Caco-2 (cell line): ENCODE measurements at regions not wholly inside any gene's neighbourhood (a gene's known extent, or its start where the extent isn't known, plus 50 kb on each side); places are given as distances from the start of the nearest gene placed in this dataset.

Experiments
- BruUV-seq: library from RNA; stranded (reverse); fragments of 400-500 nt; replicated peaks from 2 replicates; lab custom pipeline; 2021; lab: Mats Ljungman, UMichigan
- CTCF ChIA-PET: fragments of 300-600 bp; sonication (Branson Sonifier 250); formaldehyde crosslinking; loops from one replicate; lab custom pipeline; 2022; ENCODE audit warnings: antibody characterized with exemption; lab: Charles Lee
- POLR2A ChIA-PET: fragments of 300-600 bp; sonication (Branson Sonifier 250); formaldehyde crosslinking; loops from one replicate; lab custom pipeline; 2022; ENCODE audit warnings: antibody characterized with exemption; lab: Charles Lee
- DNase-seq, 2 experiments: peaks; one replicate each; pipeline versions ENCODE4 v3.0.0 to v3.0.0-alpha.2; 2020 to 2022
- H3K27me3 ChIP-seq: replicated peaks from 2 replicates; pipeline ENCODE4 v1.6.0; 2011; ENCODE audit warnings: low read length; ENCODE audit not compliant: control insufficient read depth, insufficient read depth
- H3K36me3 ChIP-seq: 2 replicates; pipeline ENCODE4 v1.5.1; 2011; ENCODE audit warnings: low read length; ENCODE audit not compliant: control insufficient read depth, insufficient read depth
- H3K4me1 ChIP-seq: fragments of 250-450 bp; sonication (Bioruptor Pico); 2 replicates; pipeline ENCODE4 v1.5.1; 2020; ENCODE audit warnings: mild to moderate bottlenecking
- H3K4me3 ChIP-seq: 2 replicates; pipeline ENCODE4 v1.5.1; 2011; ENCODE audit warnings: low read depth, mild to moderate bottlenecking, control low read depth, low read length
- H3K9me3 ChIP-seq: fragments of 250-450 bp; sonication (Bioruptor Pico); 2 replicates; pipeline ENCODE4 v1.5.1; 2020; ENCODE audit warnings: mild to moderate bottlenecking, moderate library complexity
- H3K27ac Mint-ChIP-seq: one replicate; pipeline ENCODE4 v1.8.0; 2022; ENCODE audit warnings: mixed read lengths; ENCODE audit not compliant: unreplicated experiment
- H3K27me3 Mint-ChIP-seq: one replicate; pipeline ENCODE4 v1.8.0; 2022; ENCODE audit warnings: mixed read lengths; ENCODE audit not compliant: insufficient read depth, unreplicated experiment
- H3K36me3 Mint-ChIP-seq: one replicate; pipeline ENCODE4 v1.8.0; 2022; ENCODE audit warnings: mild to moderate bottlenecking, mixed read lengths; ENCODE audit not compliant: insufficient read depth, unreplicated experiment
- H3K4me1 Mint-ChIP-seq: one replicate; pipeline ENCODE4 v1.8.0; 2022; ENCODE audit warnings: low read depth, mixed read lengths; ENCODE audit not compliant: unreplicated experiment
- H3K4me3 Mint-ChIP-seq: one replicate; pipeline ENCODE4 v1.8.0; 2022; ENCODE audit warnings: mild to moderate bottlenecking, moderate library complexity, mixed read lengths; ENCODE audit not compliant: unreplicated experiment
- H3K9me3 Mint-ChIP-seq: one replicate; pipeline ENCODE4 v1.8.0; 2022; ENCODE audit warnings: mixed read lengths; ENCODE audit not compliant: unreplicated experiment
- CTCF ChIP-seq, 2 experiments: fragments of 200-600 bp in 1 of 2; IDR thresholded peaks; 1 replicate in 1 of 2; 2 replicates in 1 of 2; pipeline versions ENCODE4 v1.5.1 to v1.8.0; 2011 to 2022; ENCODE audit warnings: antibody characterized with exemption in 1 of 2, control low read depth in 1 of 2, inconsistent platforms in 1 of 2, low read depth in 1 of 2, low read length in 1 of 2, mild to moderate bottlenecking in 1 of 2, moderate library complexity in 1 of 2; ENCODE audit not compliant: insufficient read depth in 1 of 2, severe bottlenecking in 1 of 2, unreplicated experiment in 1 of 2
- intact Hi-C: fragments of 100-400 bp; cut with micrococcal nuclease; formaldehyde crosslinking; loops from one replicate; pipeline ENCODE4 v1.10.0; 2022; ENCODE audit not compliant: unreplicated experiment

GRCh38 chr7:131830681-131831080 lies 274.3 kb upstream of the PODXL start:
- CTCF ChIA-PET, result interaction anchor here (0.8 to 0.9 kb wide), 2 partner anchors 138 to 141 kb away, joined by 3 to 4 read pairs; no protein-coding TSS in a partner anchor
- Mint-ChIP-seq H3K27ac (no peak overlapping the region), H3K36me3 (no peaks in the 10 kb centered on the region), H3K4me3 (no peak overlapping the region), H3K9me3 (no peaks in the 10 kb centered on the region), H3K27me3 (peaks cover 13% of the 10 kb centered on the region), H3K4me1 (peaks cover 11% of the 10 kb centered on the region)
- TF ChIP-seq CTCF (IDR thresholded peaks at IDR 0.05; ENCODE audit: insufficient read depth in 1 of 2, low read depth in 1 of 2, low read length in 1 of 2, severe bottlenecking in 1 of 2, unreplicated experiment in 1 of 2), result no peak
- DNase-seq, result no peak
- Histone ChIP-seq H3K9me3 (no peaks in the 10 kb centered on the region), H3K36me3 (no peaks in the 10 kb centered on the region), H3K4me3 (no peak overlapping the region), H3K27me3 (no peaks in the 10 kb centered on the region), H3K4me1 (no peaks in the 10 kb centered on the region)
- BruUV-seq, result no TSS peak
- intact Hi-C loops, result no loop called here
- POLR2A ChIA-PET, result no interaction called here

DNA sequence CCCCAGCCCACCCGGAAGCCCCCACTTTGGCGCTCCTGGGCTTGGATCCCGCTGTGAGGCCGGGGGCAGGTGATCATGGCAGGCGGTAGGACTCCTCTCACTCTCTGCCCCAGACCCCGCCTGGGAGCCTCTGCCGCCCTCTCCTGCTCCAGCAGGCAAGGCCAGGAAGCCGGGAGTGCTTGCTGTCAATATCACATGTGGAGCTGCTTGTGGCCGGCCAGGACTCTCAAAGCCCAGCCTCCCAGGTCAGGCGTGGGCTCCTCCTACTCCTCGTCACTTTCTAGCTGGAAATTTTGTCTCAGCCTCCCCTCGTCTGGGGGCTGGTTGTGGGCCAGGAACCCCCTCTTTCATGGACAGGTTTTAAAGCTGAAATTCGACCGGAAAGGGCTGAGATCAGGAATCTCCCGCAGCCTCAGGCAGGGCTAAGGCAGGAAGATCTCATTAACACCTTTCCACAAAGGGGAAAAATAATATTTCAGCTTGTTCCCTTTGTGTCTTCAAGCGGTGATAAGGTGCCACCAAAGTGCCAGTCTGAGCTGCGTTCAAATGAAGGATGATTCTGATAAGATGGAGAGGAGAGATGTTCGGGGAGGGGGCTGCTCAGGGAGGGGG lies 273.6 kb upstream of the PODXL start:
- Mint-ChIP-seq H3K4me1 (peaks cover 11% of the 10 kb centered on the region), H3K27ac (no peak overlapping the region), H3K9me3 (no peaks in the 10 kb centered on the region), H3K4me3 (no peak overlapping the region), H3K36me3 (no peaks in the 10 kb centered on the region), H3K27me3 (peaks cover 13% of the 10 kb centered on the region)
- no peaks in the 10 kb centered on the region for H3K4me1 ChIP-seq
- CTCF ChIA-PET, result interaction anchor here (0.8 to 0.9 kb wide), 2 partner anchors 138 to 141 kb away, joined by 3 to 4 read pairs; no protein-coding TSS in a partner anchor
- no peaks in the 10 kb centered on the region for H3K27me3 ChIP-seq
- no peaks in the 10 kb centered on the region for H3K9me3 ChIP-seq
- intact Hi-C loops, result no loop called here
- H3K36me3 ChIP-seq, result no peaks in the 10 kb centered on the region
- BruUV-seq, result no TSS peak
- POLR2A ChIA-PET, result no interaction called here
- peak; percentile 35 to 58 for DNase-seq
- TF ChIP-seq CTCF (IDR thresholded peaks at IDR 0.05; ENCODE audit: insufficient read depth in 1 of 2, low read depth in 1 of 2, low read length in 1 of 2, severe bottlenecking in 1 of 2, unreplicated experiment in 1 of 2), result no peak
- no peak overlapping the region for H3K4me3 ChIP-seq

DNA sequence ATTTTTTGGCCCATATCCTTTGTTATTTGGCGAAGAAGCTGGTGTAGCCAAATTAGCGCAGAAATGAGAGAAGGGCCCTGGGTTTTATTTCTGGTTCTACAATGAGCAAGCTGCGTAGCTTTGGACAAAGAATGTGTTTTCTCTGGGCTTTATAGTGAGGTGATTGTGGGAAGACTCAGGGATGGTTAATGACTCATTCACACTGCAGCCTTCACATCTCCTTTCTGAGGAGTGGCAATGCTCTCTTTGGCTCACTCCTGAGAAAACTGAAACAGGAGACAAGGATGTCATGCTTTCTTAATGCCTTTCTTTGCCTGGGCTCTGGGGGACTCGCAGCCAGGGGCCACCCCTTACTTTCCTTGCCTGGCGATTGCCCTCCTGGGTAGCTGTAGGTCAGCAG lies 271.0 kb upstream of the PODXL start:
- Mint-ChIP-seq H3K27ac (peak overlapping the region; percentile 28), H3K4me1 (peaks cover 11% of the 10 kb centered on the region), H3K27me3 (peaks cover 13% of the 10 kb centered on the region), H3K36me3 (no peaks in the 10 kb centered on the region), H3K4me3 (no peak overlapping the region), H3K9me3 (no peaks in the 10 kb centered on the region)
- intact Hi-C loops, result no loop called here
- BruUV-seq, result no TSS peak
- H3K4me1 ChIP-seq, result no peaks in the 10 kb centered on the region
- no peaks in the 10 kb centered on the region for H3K9me3 ChIP-seq
- ChIA-PET POLR2A (interaction anchor here (0.6 kb wide), 1 partner anchor 53 kb away, joined by 3 read pairs; no protein-coding TSS in a partner anchor), CTCF (interaction anchor here (1.1 kb wide), 1 partner anchor 138 kb away, joined by 4 read pairs; no protein-coding TSS in a partner anchor)
- no peaks in the 10 kb centered on the region for H3K27me3 ChIP-seq
- H3K4me3 ChIP-seq, result no peak overlapping the region
- DNase-seq, result no peak
- H3K36me3 ChIP-seq, result no peaks in the 10 kb centered on the region
- no peak for TF ChIP-seq CTCF (IDR thresholded peaks at IDR 0.05; ENCODE audit: insufficient read depth in 1 of 2, low read depth in 1 of 2, low read length in 1 of 2, severe bottlenecking in 1 of 2, unreplicated experiment in 1 of 2)
